Esophagus muscularis mucosa (tissue), 4 donors: ENCODE measurements at regions not wholly inside any gene's neighbourhood (a gene's known extent, or its start where the extent isn't known, plus 50 kb on each side); places are given as distances from the start of the nearest gene placed in this dataset.

Experiments used
- CTCF ChIP-seq, 3 experiments: fragments of 200-600 bp in 2 of 3; fragments of 450-650 bp in 1 of 3; sonication (generic) in 2 of 3; IDR thresholded peaks; one replicate each; pipeline ENCODE4 v1.5.1; 2017 to 2019; ENCODE audit warnings: antibody characterized with exemption in 3 of 3, mild to moderate bottlenecking in 2 of 3, moderate library complexity in 1 of 3
- EP300 ChIP-seq: sonication (generic); formaldehyde crosslinking; IDR thresholded peaks from one replicate; pipeline ENCODE4 v1.6.1; 2017; ENCODE audit warnings: antibody characterized with exemption
- POLR2A ChIP-seq: fragments of 450-650 bp; IDR thresholded peaks from one replicate; pipeline ENCODE4 v1.6.1; 2017; ENCODE audit warnings: antibody characterized with exemption, moderate library complexity, mild to moderate bottlenecking, low read depth

- TF ChIP-seq CTCF (IDR thresholded peaks at IDR 0.05) (no peak), POLR2A (no peak), EP300 (no peak)
These were observed 481.2 kb downstream of the COL11A1 start for GRCh38 chr1:102627145-102627544.
